ENCODE measurements at regions not wholly inside any gene's neighbourhood (a gene's known extent, or its start where the extent isn't known, plus 50 kb on each side); places are given as distances from the start of the nearest gene placed in this dataset.

- CTCF ChIA-PET (ENCODE audit: partially characterized antibody), result no interaction called here
- no peaks in the 10 kb centered on the region for H3K79me1 ChIP-seq (ENCODE audit: low read depth, low read length)
Measured at GRCh38 chr2:13905831-13906230, 726.7 kb upstream of the LRATD1 start.

More at GRCh38 chr2:13905831-13906230, 726.7 kb upstream of the LRATD1 start:
- Histone ChIP-seq H2BK120ac (replicated peaks; ENCODE audit: low read depth, low read length) (no peak overlapping the region), H3K4ac (replicated peaks; ENCODE audit: insufficient read length, low read depth, low read length) (no peak overlapping the region), H4K20me1 (replicated peaks in 1 of 2; ENCODE audit: control insufficient read depth in 1 of 2, insufficient read depth in 2 of 2, low read length in 2 of 2) (no peaks in the 10 kb centered on the region), H2AK5ac (ENCODE audit: low read depth, low read length) (no peak overlapping the region), H4K91ac (replicated peaks; ENCODE audit: insufficient read length, low read length) (no peak overlapping the region), H3K79me2 (ENCODE audit: control insufficient read depth in 1 of 2, insufficient read depth in 2 of 2, low read length in 2 of 2) (no peaks in the 10 kb centered on the region), H2BK20ac (ENCODE audit: low read length) (no peak overlapping the region), H3K14ac (ENCODE audit: insufficient read length) (no peak overlapping the region), H4K8ac (ENCODE audit: extremely low read depth, insufficient read depth, low read length) (no peak overlapping the region), H3K23me2 (ENCODE audit: low read depth, low read length) (no peaks in the 10 kb centered on the region), H4K5ac (ENCODE audit: insufficient read length, low read depth, low read length) (no peak overlapping the region), H2BK12ac (ENCODE audit: low read depth, low read length) (no peak overlapping the region), H3K27me3 (replicated peaks in 1 of 4; ENCODE audit: control insufficient read depth in 3 of 4, extremely low read depth in 1 of 4, insufficient read depth in 3 of 4, low read length in 3 of 4) (no peaks in the 10 kb centered on the region), H3K4me1 (replicated peaks in 1 of 4; ENCODE audit: control insufficient read depth in 3 of 4, insufficient read depth in 4 of 4, low read length in 3 of 4) (no peaks in the 10 kb centered on the region), H3K27ac (ENCODE audit: low read depth, low read length) (no peak overlapping the region), H3K18ac (ENCODE audit: extremely low read depth, low read length) (no peak overlapping the region), H3K4me3 (ENCODE audit: extremely low read depth in 1 of 4, insufficient read depth in 2 of 4, low read depth in 3 of 4, low read length in 4 of 4) (no peak overlapping the region), H3K36me3 (ENCODE audit: control insufficient read depth in 2 of 4, insufficient read depth in 4 of 4, low read length in 3 of 4) (no peaks in the 10 kb centered on the region), H3K23ac (ENCODE audit: insufficient read length) (no peak overlapping the region), H2BK5ac (ENCODE audit: low read depth, low read length) (no peak overlapping the region), H3K9me3 (ENCODE audit: insufficient read depth in 2 of 2, low read depth in 1 of 2, low read length in 1 of 2) (no peaks in the 10 kb centered on the region), H2BK15ac (ENCODE audit: low read length) (no peak overlapping the region), H3K56ac (replicated peaks; ENCODE audit: insufficient read length, low read depth, low read length) (no peak overlapping the region), H2AFZ (ENCODE audit: low read length) (no peak overlapping the region), H3K9ac (replicated peaks in 1 of 4; ENCODE audit: extremely low read depth in 1 of 4, low read depth in 3 of 4, low read length in 3 of 4) (no peak overlapping the region), H3K4me2 (ENCODE audit: insufficient read depth in 1 of 2, low read depth in 2 of 2, low read length in 2 of 2) (no peak overlapping the region)
- FAIRE-seq (no peak), DNase-seq (ENCODE audit: low read depth in 1 of 2, low spot score in 2 of 2) (no peak)
- POLR2A ChIA-PET (ENCODE audit: partially characterized antibody), result no interaction called here
- no peak for TF ChIP-seq SAP30 (IDR thresholded peaks at IDR 0.05; ENCODE audit: insufficient read depth, insufficient replicate concordance, low read length)
- no peak for TF ChIP-seq POU5F1 (IDR thresholded peaks at IDR 0.05; ENCODE audit: low read depth, low read length)
- TF ChIP-seq CHD2 (IDR thresholded peaks at IDR 0.05; ENCODE audit: low read length), result no peak
- TF ChIP-seq TEAD4 (IDR thresholded peaks at IDR 0.05; ENCODE audit: low read depth, low read length), result no peak
- TF ChIP-seq JUN (IDR thresholded peaks at IDR 0.05; ENCODE audit: low read depth, low read length), result no peak
- no peak for TF ChIP-seq PHF8 (conservative IDR thresholded peaks at IDR 0.05; ENCODE audit: low read depth, low read length)
- no peak for TF ChIP-seq ZNF274 (IDR thresholded peaks at IDR 0.05; ENCODE audit: borderline replicate concordance, extremely low read depth, low read length)
- TF ChIP-seq NANOG (IDR thresholded peaks at IDR 0.05; ENCODE audit: insufficient read depth, low read depth, low read length, poor library complexity, severe bottlenecking), result no peak
- TF ChIP-seq SIN3A (conservative IDR thresholded peaks at IDR 0.05 in 1 of 2, IDR thresholded peaks at IDR 0.05 in 1 of 2; ENCODE audit: low read depth in 1 of 2, low read length in 2 of 2), result no peak
- TF ChIP-seq TCF12 (IDR thresholded peaks at IDR 0.05; ENCODE audit: low read depth, low read length), result no peak
- TF ChIP-seq EP300 (IDR thresholded peaks at IDR 0.05; ENCODE audit: borderline replicate concordance in 1 of 2, low read depth in 2 of 2, low read length in 2 of 2), result no peak
- TF ChIP-seq GABPA (IDR thresholded peaks at IDR 0.05; ENCODE audit: borderline replicate concordance, insufficient read depth, low read length), result no peak
- no peak for TF ChIP-seq EGR1 (IDR thresholded peaks at IDR 0.05; ENCODE audit: borderline replicate concordance, low read depth, low read length)
- WGBS, 2 experiments (ENCODE audit: extremely low coverage in 1 of 2, insufficient coverage in 1 of 2, insufficient read length in 1 of 2, insufficient replicate concordance in 2 of 2, low coverage in 1 of 2, low lambda C conversion rate in 2 of 2, missing lambda C conversion rate in 1 of 2), result 79% methylated on average over 2 of the region's 2 CpGs; no CpG with 5 or more reads in 1 of the 2 experiments

Measured in H1 (cell line).